SU-DHL-6 (cell line): ENCODE measurements at regions not wholly inside any gene's neighbourhood (a gene's known extent, or its start where the extent isn't known, plus 50 kb on each side); places are given as distances from the start of the nearest gene placed in this dataset.

Experiments
- H2AFZ ChIP-seq: fragments of 200-600 bp; sonication (generic); 2 replicates; pipeline ENCODE4 v1.6.1; 2014; ENCODE audit warnings: low read depth, mild to moderate bottlenecking, moderate library complexity, mixed read lengths, antibody characterized with exemption, low read length; ENCODE audit not compliant: severe bottlenecking
- H3F3A ChIP-seq: fragments of 200-600 bp; shearing (Covaris generic); 2 replicates; pipeline ENCODE4 v1.6.0; 2016; ENCODE audit warnings: antibody characterized with exemption, mild to moderate bottlenecking; ENCODE audit not compliant: insufficient read depth
- H3K27ac ChIP-seq: fragments of 200-600 bp; sonication (generic); 2 replicates; pipeline ENCODE4 v1.5.1; 2016; ENCODE audit warnings: low read depth, mild to moderate bottlenecking, low read length, moderate library complexity, mixed read lengths
- H3K27me3 ChIP-seq: fragments of 200-600 bp; sonication (generic), shearing (Covaris generic); 2 replicates; pipeline ENCODE4 v1.6.0; 2014; ENCODE audit warnings: mild to moderate bottlenecking, low read length
- H3K36me3 ChIP-seq: fragments of 200-600 bp; sonication (generic); 2 replicates; pipeline ENCODE4 v1.6.1; 2014; ENCODE audit warnings: mild to moderate bottlenecking, low read length, mixed read lengths
- H3K4me2 ChIP-seq: fragments of 300-600, 200-600 bp; shearing (Covaris generic), sonication (generic); 2 replicates; pipeline ENCODE4 v1.6.0; 2014; ENCODE audit warnings: low read length, low read depth, mild to moderate bottlenecking; ENCODE audit not compliant: poor library complexity, severe bottlenecking
- H3K4me3 ChIP-seq: fragments of 200-600 bp; sonication (generic); 2 replicates; pipeline ENCODE4 v1.5.1; 2014; ENCODE audit warnings: antibody characterized with exemption, low read length, mild to moderate bottlenecking, mixed read lengths; ENCODE audit not compliant: insufficient read depth, poor library complexity, severe bottlenecking
- H3K79me2 ChIP-seq: fragments of 200-600 bp; sonication (generic); 2 replicates; pipeline ENCODE4 v1.6.1; 2014; ENCODE audit warnings: mild to moderate bottlenecking, low read length, moderate library complexity; ENCODE audit not compliant: insufficient read depth
- H3K9ac ChIP-seq: fragments of 200-600 bp; sonication (generic); 2 replicates; pipeline ENCODE4 v1.7.0; 2014; ENCODE audit warnings: mild to moderate bottlenecking, low read length
- H3K9me2 ChIP-seq: fragments of 200-600 bp; sonication (generic); replicated peaks from 2 replicates; pipeline ENCODE4 v1.6.1; 2014; ENCODE audit warnings: low read length; ENCODE audit not compliant: insufficient read depth
- H3K9me3 ChIP-seq: fragments of 200-600 bp; sonication (generic); 2 replicates; pipeline ENCODE4 v1.6.1; 2014; ENCODE audit warnings: low read length, mixed read lengths; ENCODE audit not compliant: insufficient read depth
- H4K20me1 ChIP-seq: fragments of 200-600 bp; sonication (generic); 2 replicates; pipeline ENCODE4 v1.6.1; 2014; ENCODE audit warnings: low read depth, mild to moderate bottlenecking, antibody characterized with exemption, low read length, moderate library complexity, mixed read lengths
- EZH2phosphoT487 ChIP-seq: fragments of 200-600 bp; sonication (generic), shearing (Covaris generic); conservative IDR thresholded peaks from 2 replicates; pipeline ENCODE4 v1.6.1; 2018; ENCODE audit warnings: mild to moderate bottlenecking, antibody characterized with exemption, low read length, moderate library complexity, mixed read lengths
- TF ChIP-seq, protein P1 (sequence below): fragments of 200-600 bp; sonication (generic); IDR thresholded peaks from one replicate; pipeline ENCODE4 v1.5.1; 2017; ENCODE audit warnings: antibody characterized with exemption, mild to moderate bottlenecking, low read length, moderate library complexity; ENCODE audit not compliant: insufficient read depth, poor library complexity, severe bottlenecking

DNA sequence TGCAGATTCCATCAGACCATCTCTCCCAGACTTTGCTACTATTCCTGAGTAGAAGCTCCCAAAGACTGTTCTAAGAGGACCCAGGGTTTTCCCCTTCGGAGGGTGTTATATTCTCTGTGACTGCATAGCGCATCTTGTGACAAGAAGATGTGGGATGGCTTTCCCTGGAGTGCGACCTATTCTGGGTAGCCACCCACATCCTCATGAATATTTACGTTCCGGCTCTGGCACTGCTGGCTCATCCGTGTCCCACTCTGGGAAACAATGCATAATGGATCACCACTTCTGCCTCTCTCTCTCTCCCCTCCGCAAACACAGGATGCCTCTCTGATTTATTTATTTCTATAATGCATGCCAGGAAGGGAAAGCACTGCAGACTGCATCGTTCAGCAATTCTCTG is 166.1 kb downstream of the PYDC2 start:
- Histone ChIP-seq H3K9ac (no peak overlapping the region), H3K4me2 (no peak overlapping the region), H3K9me2 (no peaks in the 10 kb centered on the region), H3F3A (no peaks in the 10 kb centered on the region), H3K27ac (no peak overlapping the region), H4K20me1 (no peaks in the 10 kb centered on the region), H3K79me2 (no peaks in the 10 kb centered on the region), H2AFZ (no peak overlapping the region), H3K36me3 (no peaks in the 10 kb centered on the region), H3K4me3 (no peak overlapping the region), H3K27me3 (no peaks in the 10 kb centered on the region), H3K9me3 (no peaks in the 10 kb centered on the region)
- TF ChIP-seq, protein P1, sequence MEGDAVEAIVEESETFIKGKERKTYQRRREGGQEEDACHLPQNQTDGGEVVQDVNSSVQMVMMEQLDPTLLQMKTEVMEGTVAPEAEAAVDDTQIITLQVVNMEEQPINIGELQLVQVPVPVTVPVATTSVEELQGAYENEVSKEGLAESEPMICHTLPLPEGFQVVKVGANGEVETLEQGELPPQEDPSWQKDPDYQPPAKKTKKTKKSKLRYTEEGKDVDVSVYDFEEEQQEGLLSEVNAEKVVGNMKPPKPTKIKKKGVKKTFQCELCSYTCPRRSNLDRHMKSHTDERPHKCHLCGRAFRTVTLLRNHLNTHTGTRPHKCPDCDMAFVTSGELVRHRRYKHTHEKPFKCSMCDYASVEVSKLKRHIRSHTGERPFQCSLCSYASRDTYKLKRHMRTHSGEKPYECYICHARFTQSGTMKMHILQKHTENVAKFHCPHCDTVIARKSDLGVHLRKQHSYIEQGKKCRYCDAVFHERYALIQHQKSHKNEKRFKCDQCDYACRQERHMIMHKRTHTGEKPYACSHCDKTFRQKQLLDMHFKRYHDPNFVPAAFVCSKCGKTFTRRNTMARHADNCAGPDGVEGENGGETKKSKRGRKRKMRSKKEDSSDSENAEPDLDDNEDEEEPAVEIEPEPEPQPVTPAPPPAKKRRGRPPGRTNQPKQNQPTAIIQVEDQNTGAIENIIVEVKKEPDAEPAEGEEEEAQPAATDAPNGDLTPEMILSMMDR: no peak
- no peak for TF ChIP-seq EZH2phosphoT487

DNA sequence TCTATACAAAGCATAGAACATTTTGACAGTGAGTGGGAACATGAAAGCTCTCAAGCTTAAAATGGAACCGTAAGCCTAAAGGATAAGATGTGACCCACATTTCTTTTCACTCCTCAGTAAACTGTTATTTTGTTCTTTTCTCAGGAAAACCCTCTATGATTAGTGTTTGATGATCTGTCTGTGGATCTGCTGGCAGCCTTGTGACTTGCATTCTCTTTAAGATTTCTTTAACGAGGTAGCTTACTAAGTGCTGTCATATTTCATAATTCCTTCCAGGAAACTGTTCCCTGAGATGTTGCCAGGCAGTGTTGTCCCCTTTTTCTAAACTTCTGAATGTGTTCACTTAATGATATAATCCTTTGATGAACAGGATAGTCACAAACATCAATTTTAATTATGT is 167.6 kb downstream of the PYDC2 start:
- Histone ChIP-seq H3K79me2 (no peaks in the 10 kb centered on the region), H4K20me1 (no peaks in the 10 kb centered on the region), H3K9me3 (no peaks in the 10 kb centered on the region), H3K4me3 (no peak overlapping the region), H3K9me2 (no peaks in the 10 kb centered on the region), H3K9ac (no peak overlapping the region), H3K27ac (no peak overlapping the region), H3K4me2 (no peak overlapping the region), H3F3A (no peaks in the 10 kb centered on the region), H3K27me3 (no peaks in the 10 kb centered on the region), H2AFZ (no peak overlapping the region), H3K36me3 (no peaks in the 10 kb centered on the region)
- no peak for TF ChIP-seq EZH2phosphoT487
- TF ChIP-seq, protein P1: no peak

DNA sequence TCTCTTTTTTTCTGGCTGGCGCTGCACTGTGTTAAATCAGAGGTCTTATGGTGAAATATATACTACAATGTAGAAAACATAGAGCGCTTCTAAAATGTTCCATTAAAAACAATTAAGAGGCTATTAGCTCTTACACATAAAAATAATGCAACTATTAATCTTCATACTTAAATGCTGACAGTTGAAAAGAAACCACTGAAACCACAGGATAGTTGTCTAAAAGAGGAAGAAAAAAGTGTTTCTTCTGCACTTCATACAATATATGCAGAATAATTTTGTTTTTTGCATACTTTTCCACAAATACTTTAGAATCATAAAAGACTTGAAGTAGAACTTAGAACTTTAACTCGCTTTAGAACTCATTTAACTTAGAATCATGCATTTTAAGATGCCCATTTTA is 170.5 kb downstream of the PYDC2 start:
- no peaks in the 10 kb centered on the region for H3K27me3 ChIP-seq
- no peaks in the 10 kb centered on the region for H3K79me2 ChIP-seq
- no peak for TF ChIP-seq EZH2phosphoT487
- TF ChIP-seq, protein P1: no peak
- no peak overlapping the region for H3K4me3 ChIP-seq
- no peak overlapping the region for H2AFZ ChIP-seq
- no peaks in the 10 kb centered on the region for H3F3A ChIP-seq
- H3K9ac ChIP-seq: no peak overlapping the region
- no peaks in the 10 kb centered on the region for H4K20me1 ChIP-seq
- H3K9me3 ChIP-seq: no peaks in the 10 kb centered on the region
- no peaks in the 10 kb centered on the region for H3K9me2 ChIP-seq
- peak overlapping the region; percentile 47 for H3K4me2 ChIP-seq
- H3K27ac ChIP-seq: peak overlapping the region; percentile 8; the same call in 1 of the 2 replicates
- H3K36me3 ChIP-seq: no peaks in the 10 kb centered on the region

DNA sequence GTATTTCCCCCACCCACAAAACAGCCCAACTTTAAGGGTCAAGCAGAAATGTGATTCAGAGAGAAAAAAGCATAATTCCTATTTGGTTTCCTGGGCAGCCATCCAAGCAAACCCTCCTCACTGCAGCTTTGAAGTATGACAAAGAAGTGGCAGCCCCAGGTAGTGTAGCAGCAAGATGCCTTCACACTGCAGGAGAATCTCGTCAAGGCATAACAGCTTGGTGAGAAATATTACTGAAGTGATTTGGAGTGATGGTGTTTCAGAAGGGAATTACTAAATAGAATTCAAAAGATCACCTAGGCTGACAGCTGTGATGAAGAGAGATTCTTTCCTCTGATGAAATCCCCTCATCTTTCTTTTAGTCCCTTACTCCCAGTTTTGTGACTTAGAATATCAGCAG is 173.9 kb downstream of the PYDC2 start:
- Histone ChIP-seq H3K27me3 (no peaks in the 10 kb centered on the region), H3K79me2 (no peaks in the 10 kb centered on the region), H3K4me3 (no peak overlapping the region), H4K20me1 (no peaks in the 10 kb centered on the region), H3K9ac (no peak overlapping the region), H2AFZ (no peak overlapping the region), H3K4me2 (no peak overlapping the region), H3K36me3 (no peaks in the 10 kb centered on the region), H3K9me2 (no peaks in the 10 kb centered on the region), H3K27ac (no peak overlapping the region), H3F3A (no peaks in the 10 kb centered on the region), H3K9me3 (no peaks in the 10 kb centered on the region)
- no peak for TF ChIP-seq EZH2phosphoT487
- TF ChIP-seq, protein P1: no peak
